ENCODE measurements at regions not wholly inside any gene's neighbourhood (a gene's known extent, or its start where the extent isn't known, plus 50 kb on each side); places are given as distances from the start of the nearest gene placed in this dataset.

- no peaks in the 10 kb centered on the region for H3K36me3 Mint-ChIP-seq
- DNase-seq, result no peak
- H3K4me1 Mint-ChIP-seq, result no peaks in the 10 kb centered on the region
- H3K4me3 Mint-ChIP-seq, result no peak overlapping the region
- no peak overlapping the region for H3K27ac Mint-ChIP-seq
- H3K27me3 Mint-ChIP-seq, result no peaks in the 10 kb centered on the region
- CTCF ChIA-PET, result no interaction called here
- no peaks in the 10 kb centered on the region for H3K9me3 Mint-ChIP-seq
These were observed 264.0 kb downstream of the ATXN7L3B start for GRCh38 chr12:74801625-74802024.

GRCh38 chr12:74816398-74817175, 279.0 kb downstream of the ATXN7L3B start:
- CTCF ChIA-PET, result no interaction called here
- H3K27ac Mint-ChIP-seq, result no peak overlapping the region
- H3K27me3 Mint-ChIP-seq, result no peaks in the 10 kb centered on the region
- H3K4me3 Mint-ChIP-seq, result no peak overlapping the region
- H3K9me3 Mint-ChIP-seq, result peaks cover 6% of the 10 kb centered on the region
- H3K4me1 Mint-ChIP-seq, result no peaks in the 10 kb centered on the region
- no peak for DNase-seq
- H3K36me3 Mint-ChIP-seq, result no peaks in the 10 kb centered on the region

GRCh38 chr12:74817499-74817898, 279.9 kb downstream of the ATXN7L3B start:
- Mint-ChIP-seq H3K36me3 (no peaks in the 10 kb centered on the region), H3K27ac (no peak overlapping the region), H3K4me3 (no peak overlapping the region), H3K4me1 (no peaks in the 10 kb centered on the region), H3K27me3 (no peaks in the 10 kb centered on the region), H3K9me3 (peaks cover 6% of the 10 kb centered on the region)
- CTCF ChIA-PET, result no interaction called here
- DNase-seq, result no peak

- Mint-ChIP-seq H3K9me3 (peaks cover 6% of the 10 kb centered on the region), H3K36me3 (no peaks in the 10 kb centered on the region), H3K4me3 (no peak overlapping the region), H3K4me1 (no peaks in the 10 kb centered on the region), H3K27me3 (no peaks in the 10 kb centered on the region), H3K27ac (no peak overlapping the region)
- CTCF ChIA-PET, result no interaction called here
- DNase-seq, result no peak
These were observed 280.8 kb downstream of the ATXN7L3B start for GRCh38 chr12:74818412-74818811.

- Mint-ChIP-seq H3K4me1 (no peaks in the 10 kb centered on the region), H3K36me3 (no peaks in the 10 kb centered on the region), H3K4me3 (no peak overlapping the region), H3K27ac (no peak overlapping the region), H3K9me3 (no peaks in the 10 kb centered on the region), H3K27me3 (no peaks in the 10 kb centered on the region)
- DNase-seq, result no peak
- CTCF ChIA-PET, result no interaction called here
These were observed 282.7 kb downstream of the ATXN7L3B start for GRCh38 chr12:74820324-74820723.

- CTCF ChIA-PET, result no interaction called here
- Mint-ChIP-seq H3K4me1 (no peaks in the 10 kb centered on the region), H3K36me3 (no peaks in the 10 kb centered on the region), H3K9me3 (peaks cover 2% of the 10 kb centered on the region), H3K4me3 (no peak overlapping the region), H3K27ac (no peak overlapping the region), H3K27me3 (no peaks in the 10 kb centered on the region)
- DNase-seq, result no peak
These were observed 298.9 kb downstream of the ATXN7L3B start for GRCh38 chr12:74836567-74836966.

- H3K27ac Mint-ChIP-seq, result no peak overlapping the region
- no peaks in the 10 kb centered on the region for H3K9me3 Mint-ChIP-seq
- H3K27me3 Mint-ChIP-seq, result no peaks in the 10 kb centered on the region
- H3K36me3 Mint-ChIP-seq, result no peaks in the 10 kb centered on the region
- no peak overlapping the region for H3K4me3 Mint-ChIP-seq
- no peak for DNase-seq
- no peaks in the 10 kb centered on the region for H3K4me1 Mint-ChIP-seq
- CTCF ChIA-PET, result no interaction called here
These were observed 308.5 kb downstream of the ATXN7L3B start for GRCh38 chr12:74846116-74846515.

- Mint-ChIP-seq H3K27ac (no peak overlapping the region), H3K9me3 (no peaks in the 10 kb centered on the region), H3K27me3 (no peaks in the 10 kb centered on the region), H3K36me3 (no peaks in the 10 kb centered on the region), H3K4me1 (no peaks in the 10 kb centered on the region), H3K4me3 (no peak overlapping the region)
- CTCF ChIA-PET, result no interaction called here
- DNase-seq, result no peak
These were observed 309.5 kb downstream of the ATXN7L3B start for GRCh38 chr12:74847169-74847568.

- no peak for DNase-seq
- no peaks in the 10 kb centered on the region for H3K9me3 Mint-ChIP-seq
- no peak overlapping the region for H3K4me3 Mint-ChIP-seq
- CTCF ChIA-PET, result no interaction called here
- H3K27me3 Mint-ChIP-seq, result no peaks in the 10 kb centered on the region
- no peaks in the 10 kb centered on the region for H3K36me3 Mint-ChIP-seq
- H3K4me1 Mint-ChIP-seq, result no peaks in the 10 kb centered on the region
- H3K27ac Mint-ChIP-seq, result no peak overlapping the region
These were observed 310.4 kb downstream of the ATXN7L3B start for GRCh38 chr12:74848006-74848405.

- H3K27ac Mint-ChIP-seq, result no peak overlapping the region
- no peak overlapping the region for H3K4me3 Mint-ChIP-seq
- H3K36me3 Mint-ChIP-seq, result no peaks in the 10 kb centered on the region
- CTCF ChIA-PET, result no interaction called here
- H3K27me3 Mint-ChIP-seq, result no peaks in the 10 kb centered on the region
- no peaks in the 10 kb centered on the region for H3K4me1 Mint-ChIP-seq
- DNase-seq, result no peak
- H3K9me3 Mint-ChIP-seq, result no peaks in the 10 kb centered on the region
These were observed 312.2 kb downstream of the ATXN7L3B start for GRCh38 chr12:74849801-74850200.

GRCh38 chr12:74871817-74872216, 334.2 kb downstream of the ATXN7L3B start:
- Mint-ChIP-seq H3K27ac (no peak overlapping the region), H3K9me3 (no peaks in the 10 kb centered on the region), H3K4me3 (no peak overlapping the region), H3K27me3 (no peaks in the 10 kb centered on the region), H3K4me1 (no peaks in the 10 kb centered on the region), H3K36me3 (no peaks in the 10 kb centered on the region)
- CTCF ChIA-PET, result no interaction called here
- no peak for DNase-seq

GRCh38 chr12:74885775-74886174, 323.9 kb downstream of the KCNC2 start:
- DNase-seq, result no peak
- Mint-ChIP-seq H3K36me3 (no peaks in the 10 kb centered on the region), H3K27me3 (no peaks in the 10 kb centered on the region), H3K27ac (no peak overlapping the region), H3K9me3 (no peaks in the 10 kb centered on the region), H3K4me1 (no peaks in the 10 kb centered on the region), H3K4me3 (no peak overlapping the region)
- CTCF ChIA-PET, result no interaction called here

GRCh38 chr12:74889073-74889472, 320.6 kb downstream of the KCNC2 start:
- DNase-seq, result no peak
- Mint-ChIP-seq H3K36me3 (no peaks in the 10 kb centered on the region), H3K4me1 (peaks cover 4% of the 10 kb centered on the region), H3K4me3 (no peak overlapping the region), H3K9me3 (no peaks in the 10 kb centered on the region), H3K27me3 (no peaks in the 10 kb centered on the region), H3K27ac (no peak overlapping the region)
- CTCF ChIA-PET, result no interaction called here

- CTCF ChIA-PET, result no interaction called here
- no peak for DNase-seq
- peaks cover 4% of the 10 kb centered on the region for H3K4me1 Mint-ChIP-seq
- no peak overlapping the region for H3K4me3 Mint-ChIP-seq
- no peaks in the 10 kb centered on the region for H3K27me3 Mint-ChIP-seq
- no peaks in the 10 kb centered on the region for H3K9me3 Mint-ChIP-seq
- no peak overlapping the region for H3K27ac Mint-ChIP-seq
- H3K36me3 Mint-ChIP-seq, result no peaks in the 10 kb centered on the region
These were observed 319.9 kb downstream of the KCNC2 start for GRCh38 chr12:74889563-74890236.

- H3K9me3 Mint-ChIP-seq, result no peaks in the 10 kb centered on the region
- H3K27me3 Mint-ChIP-seq, result no peaks in the 10 kb centered on the region
- no peak overlapping the region for H3K27ac Mint-ChIP-seq
- peaks cover 4% of the 10 kb centered on the region for H3K4me1 Mint-ChIP-seq
- CTCF ChIA-PET, result no interaction called here
- DNase-seq, result no peak
- H3K36me3 Mint-ChIP-seq, result no peaks in the 10 kb centered on the region
- no peak overlapping the region for H3K4me3 Mint-ChIP-seq
These were observed 319.4 kb downstream of the KCNC2 start for GRCh38 chr12:74890237-74890599.
